ENCODE measurements at regions not wholly inside any gene's neighbourhood (a gene's known extent, or its start where the extent isn't known, plus 50 kb on each side); places are given as distances from the start of the nearest gene placed in this dataset.

- TF ChIP-seq, protein P1, sequence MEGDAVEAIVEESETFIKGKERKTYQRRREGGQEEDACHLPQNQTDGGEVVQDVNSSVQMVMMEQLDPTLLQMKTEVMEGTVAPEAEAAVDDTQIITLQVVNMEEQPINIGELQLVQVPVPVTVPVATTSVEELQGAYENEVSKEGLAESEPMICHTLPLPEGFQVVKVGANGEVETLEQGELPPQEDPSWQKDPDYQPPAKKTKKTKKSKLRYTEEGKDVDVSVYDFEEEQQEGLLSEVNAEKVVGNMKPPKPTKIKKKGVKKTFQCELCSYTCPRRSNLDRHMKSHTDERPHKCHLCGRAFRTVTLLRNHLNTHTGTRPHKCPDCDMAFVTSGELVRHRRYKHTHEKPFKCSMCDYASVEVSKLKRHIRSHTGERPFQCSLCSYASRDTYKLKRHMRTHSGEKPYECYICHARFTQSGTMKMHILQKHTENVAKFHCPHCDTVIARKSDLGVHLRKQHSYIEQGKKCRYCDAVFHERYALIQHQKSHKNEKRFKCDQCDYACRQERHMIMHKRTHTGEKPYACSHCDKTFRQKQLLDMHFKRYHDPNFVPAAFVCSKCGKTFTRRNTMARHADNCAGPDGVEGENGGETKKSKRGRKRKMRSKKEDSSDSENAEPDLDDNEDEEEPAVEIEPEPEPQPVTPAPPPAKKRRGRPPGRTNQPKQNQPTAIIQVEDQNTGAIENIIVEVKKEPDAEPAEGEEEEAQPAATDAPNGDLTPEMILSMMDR (IDR thresholded peaks at IDR 0.05), result no peak
- TF ChIP-seq ZFX (IDR thresholded peaks at IDR 0.05; ENCODE audit: borderline replicate concordance), result no peak
These were observed 122.7 kb downstream of the SNX5 start for GRCh38 chr20:17845701-17846475.

Measured in 22Rv1 (cell line).